Omental fat pad (tissue), 3 donors: ENCODE measurements at regions not wholly inside any gene's neighbourhood (a gene's known extent, or its start where the extent isn't known, plus 50 kb on each side); places are given as distances from the start of the nearest gene placed in this dataset.

Source experiments
- ATAC-seq: fragments of 150-250 bp; one replicate; pipeline ENCODE4 v1.9.1; 2016; ENCODE audit warnings: mild to moderate bottlenecking, moderate library complexity; ENCODE audit not compliant: low FRiP score
- DNase-seq: peaks from one replicate; pipeline ENCODE4 v3.0.0-alpha.2; 2019; ENCODE audit warnings: low spot score
- TF ChIP-seq, protein P1 (sequence below), 3 donors: fragments of 450-650 bp; IDR thresholded peaks; one replicate each; pipeline ENCODE4 v1.5.1; 2016 to 2017; ENCODE audit warnings: antibody characterized with exemption in 3 of 3, mild to moderate bottlenecking in 3 of 3, moderate library complexity in 2 of 3

DNA sequence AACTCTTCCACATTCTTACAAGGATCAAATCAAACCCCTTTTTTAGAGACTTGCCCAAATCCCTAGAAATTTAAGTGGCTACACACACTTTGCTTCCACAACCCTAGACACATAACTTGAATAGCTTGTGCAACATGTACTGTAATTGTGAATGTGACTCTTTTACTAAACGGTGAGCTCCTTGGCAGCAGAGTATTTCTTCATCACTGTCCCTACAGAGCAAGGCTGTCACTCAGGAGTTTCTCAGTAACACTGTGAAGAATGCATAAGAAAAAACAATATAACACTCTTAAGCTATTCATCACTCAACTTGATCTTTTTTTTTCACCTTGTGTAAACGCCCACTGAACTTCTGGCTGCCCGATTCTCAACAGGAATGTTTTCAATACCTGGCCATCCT, 53.8 kb upstream of the ADAMTS18 start:
- DNase-seq (no peak), ATAC-seq (no peak)
- TF ChIP-seq, protein P1, sequence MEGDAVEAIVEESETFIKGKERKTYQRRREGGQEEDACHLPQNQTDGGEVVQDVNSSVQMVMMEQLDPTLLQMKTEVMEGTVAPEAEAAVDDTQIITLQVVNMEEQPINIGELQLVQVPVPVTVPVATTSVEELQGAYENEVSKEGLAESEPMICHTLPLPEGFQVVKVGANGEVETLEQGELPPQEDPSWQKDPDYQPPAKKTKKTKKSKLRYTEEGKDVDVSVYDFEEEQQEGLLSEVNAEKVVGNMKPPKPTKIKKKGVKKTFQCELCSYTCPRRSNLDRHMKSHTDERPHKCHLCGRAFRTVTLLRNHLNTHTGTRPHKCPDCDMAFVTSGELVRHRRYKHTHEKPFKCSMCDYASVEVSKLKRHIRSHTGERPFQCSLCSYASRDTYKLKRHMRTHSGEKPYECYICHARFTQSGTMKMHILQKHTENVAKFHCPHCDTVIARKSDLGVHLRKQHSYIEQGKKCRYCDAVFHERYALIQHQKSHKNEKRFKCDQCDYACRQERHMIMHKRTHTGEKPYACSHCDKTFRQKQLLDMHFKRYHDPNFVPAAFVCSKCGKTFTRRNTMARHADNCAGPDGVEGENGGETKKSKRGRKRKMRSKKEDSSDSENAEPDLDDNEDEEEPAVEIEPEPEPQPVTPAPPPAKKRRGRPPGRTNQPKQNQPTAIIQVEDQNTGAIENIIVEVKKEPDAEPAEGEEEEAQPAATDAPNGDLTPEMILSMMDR (IDR thresholded peaks at IDR 0.05): no peak

DNA sequence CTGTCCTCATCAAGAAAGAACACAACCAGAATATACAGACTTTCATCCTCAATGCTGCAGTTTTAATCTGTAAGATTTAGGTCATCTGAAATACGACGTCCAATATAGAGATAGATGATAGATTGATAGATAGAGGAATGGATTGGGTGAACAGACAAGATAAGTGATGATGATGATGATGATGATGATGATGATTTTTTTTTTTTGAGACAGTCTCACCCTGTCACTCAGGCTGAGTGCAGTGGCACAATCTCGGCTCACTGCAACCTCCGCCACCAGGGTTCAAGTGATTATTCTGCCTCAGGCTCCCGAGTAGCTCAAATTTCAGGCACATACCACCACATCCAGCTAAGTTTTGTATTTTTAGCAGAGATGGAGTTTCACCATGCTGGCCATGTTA, 56.3 kb upstream of the ADAMTS18 start:
- no peak for ATAC-seq
- TF ChIP-seq, protein P1 (IDR thresholded peaks at IDR 0.05): no peak
- no peak for DNase-seq

DNA sequence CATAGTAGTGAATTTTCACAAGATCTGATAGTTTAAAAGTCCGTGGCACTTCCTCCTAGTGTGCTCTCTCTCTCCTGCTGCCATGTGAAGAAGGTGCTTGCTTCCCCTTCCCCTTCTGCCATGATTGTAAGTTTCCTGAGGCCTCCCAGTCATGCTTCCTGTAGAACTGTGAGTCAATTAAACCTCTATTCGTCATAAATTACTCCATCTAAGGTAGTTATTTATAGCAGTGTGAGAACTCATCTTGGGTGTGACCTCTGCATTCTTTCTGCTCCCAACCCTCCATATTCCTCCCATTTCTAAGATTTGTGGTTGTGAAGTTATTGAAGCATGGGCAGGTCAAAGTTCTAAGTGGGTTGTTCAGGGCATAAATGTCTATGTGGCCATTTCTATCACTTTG, 62.1 kb upstream of the ADAMTS18 start:
- TF ChIP-seq, protein P1 (IDR thresholded peaks at IDR 0.05): no peak
- DNase-seq (no peak), ATAC-seq (no peak)

DNA sequence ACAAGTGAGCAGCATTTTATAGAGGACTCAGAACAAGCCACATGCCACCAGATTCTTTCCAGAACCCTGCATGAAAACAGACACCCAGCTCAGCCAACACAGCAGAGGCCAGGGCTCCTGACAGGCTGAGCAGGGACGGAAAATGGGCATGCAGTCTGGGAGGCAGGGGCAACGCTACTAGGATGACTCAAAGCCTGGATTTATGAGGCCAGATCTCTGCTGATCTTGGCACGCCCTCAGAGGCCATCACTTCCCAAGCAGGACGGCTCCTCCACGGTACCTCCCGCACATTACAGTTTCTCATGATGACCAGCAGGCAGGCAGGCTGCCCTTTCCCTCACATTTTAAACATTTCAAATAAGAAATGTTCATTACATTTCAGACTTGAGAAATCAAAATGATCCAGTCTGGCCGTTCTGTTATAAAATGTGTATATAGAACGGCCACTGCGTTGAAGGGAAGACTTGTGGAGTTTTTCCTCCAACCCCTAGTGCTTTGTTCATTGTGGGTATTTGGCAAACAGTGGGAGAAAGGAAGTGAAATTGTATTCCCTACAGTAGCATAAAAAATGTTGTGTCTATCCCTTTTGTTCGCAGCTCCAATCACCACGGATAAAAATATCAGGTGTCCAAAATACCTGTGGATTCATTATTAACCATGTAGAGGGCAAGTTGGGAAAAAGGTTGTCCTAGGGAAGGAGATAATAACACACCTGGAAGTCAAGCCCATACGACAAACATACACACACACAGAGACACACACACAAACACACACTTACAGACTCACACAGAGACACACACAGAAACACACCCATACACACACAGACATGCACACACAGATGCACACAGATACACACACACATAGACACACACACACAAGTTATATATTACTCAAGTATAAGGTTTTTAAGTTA, 64.8 kb upstream of the ADAMTS18 start:
- no peak for DNase-seq
- TF ChIP-seq, protein P1 (IDR thresholded peaks at IDR 0.05): no peak

DNA sequence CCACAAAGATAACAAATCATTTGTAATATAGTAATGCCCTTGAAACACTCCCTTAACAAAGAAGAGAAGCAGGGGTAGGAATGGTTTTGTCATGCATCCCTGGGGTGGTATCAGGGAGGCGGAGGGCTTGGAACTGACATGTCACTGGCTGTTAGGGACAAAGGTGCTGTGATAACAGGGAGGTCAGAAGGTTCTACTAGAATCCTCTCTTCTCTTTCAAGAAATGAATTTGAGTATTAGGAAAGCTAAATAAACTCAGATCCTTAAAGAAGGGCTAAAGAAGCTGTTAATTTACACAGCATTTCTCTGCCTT, 65.4 kb upstream of the ADAMTS18 start:
- TF ChIP-seq, protein P1 (IDR thresholded peaks at IDR 0.05): no peak
- ATAC-seq: no peak
- no peak for DNase-seq

More for the DNA sequence above, 64.8 kb upstream of the ADAMTS18 start:
- ATAC-seq: peak; percentile 82

DNA sequence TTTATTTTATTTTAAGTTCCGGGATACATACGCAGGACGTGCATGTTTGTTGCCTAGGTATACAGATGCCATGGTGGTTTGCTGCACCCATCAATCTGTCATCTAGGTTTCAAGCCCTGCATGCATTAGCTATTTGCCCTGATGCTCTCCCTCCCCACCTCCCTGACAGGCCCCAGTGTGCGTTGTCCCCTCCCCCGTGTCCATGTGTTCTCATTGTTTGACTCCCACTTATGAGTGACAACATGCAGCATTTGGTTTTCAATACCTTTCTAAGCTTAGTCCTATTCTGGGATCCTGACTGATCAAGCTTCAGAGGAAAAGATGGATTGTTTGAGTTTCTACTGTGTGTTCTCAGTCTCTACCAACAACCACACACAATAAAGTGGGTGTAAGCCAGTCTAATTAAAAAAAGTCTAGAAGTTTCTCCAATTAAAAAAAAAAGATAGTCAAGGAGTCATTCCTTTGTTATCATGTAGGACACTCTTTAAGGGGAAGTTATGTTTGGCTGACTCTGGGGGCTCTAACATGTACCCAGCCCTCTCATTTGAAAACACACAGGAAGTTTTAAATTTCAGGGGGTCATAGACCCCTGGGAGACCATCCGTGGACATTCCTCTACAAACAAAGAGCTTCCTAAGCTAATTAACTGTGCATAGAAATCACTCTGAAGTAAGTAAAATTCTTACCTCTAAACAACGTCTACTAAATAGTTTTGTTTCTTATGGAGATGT, 66.3 kb upstream of the ADAMTS18 start:
- TF ChIP-seq, protein P1 (IDR thresholded peaks at IDR 0.05): no peak
- DNase-seq (no peak), ATAC-seq (no peak)
